MM.1S (cell line): ENCODE measurements at regions not wholly inside any gene's neighbourhood (a gene's known extent, or its start where the extent isn't known, plus 50 kb on each side); places are given as distances from the start of the nearest gene placed in this dataset.

ENCODE experiments used
- DNase-seq: peaks from one replicate; pipeline ENCODE4 v3.0.0-alpha.2; 2015
- H2AFZ ChIP-seq: fragments of 300-600 bp; sonication (generic); 2 replicates; pipeline ENCODE4 v1.6.0; 2016; ENCODE audit warnings: antibody characterized with exemption, low read length
- H3F3A ChIP-seq: fragments of 300-600 bp; sonication (generic); 2 replicates; pipeline ENCODE4 v1.6.1; 2016; ENCODE audit warnings: mild to moderate bottlenecking, antibody characterized with exemption, low read length, moderate library complexity, mixed read lengths; ENCODE audit not compliant: insufficient read depth
- H3K27ac ChIP-seq: fragments of 300-600 bp; sonication (generic); 2 replicates; pipeline ENCODE4 v1.5.1; 2016; ENCODE audit warnings: mild to moderate bottlenecking, low read length
- H3K27me3 ChIP-seq: fragments of 300-600 bp; sonication (generic); replicated peaks from 2 replicates; pipeline ENCODE4 v1.6.0; 2016; ENCODE audit warnings: low read length; ENCODE audit not compliant: insufficient read depth
- H3K36me3 ChIP-seq: fragments of 300-600 bp; sonication (generic); replicated peaks from 2 replicates; pipeline ENCODE4 v1.6.1; 2016; ENCODE audit warnings: mild to moderate bottlenecking, low read length, mixed read lengths; ENCODE audit not compliant: insufficient read depth
- H3K4me1 ChIP-seq: fragments of 300-600 bp; sonication (generic); 2 replicates; pipeline ENCODE4 v1.6.1; 2016; ENCODE audit warnings: low read length, mixed read lengths
- H3K4me2 ChIP-seq: fragments of 300-600 bp; sonication (generic); 2 replicates; pipeline ENCODE4 v1.6.0; 2016; ENCODE audit warnings: low read depth, low read length
- H3K4me3 ChIP-seq: fragments of 300-600 bp; sonication (generic); 2 replicates; pipeline ENCODE4 v1.5.1; 2016; ENCODE audit warnings: low read length, mixed read lengths
- H3K79me2 ChIP-seq: fragments of 300-600 bp; sonication (generic); 2 replicates; pipeline ENCODE4 v1.6.1; 2016; ENCODE audit warnings: mixed run types, low read length, mixed read lengths
- H3K9ac ChIP-seq: fragments of 300-600 bp; sonication (generic); 2 replicates; pipeline ENCODE4 v1.6.1; 2016; ENCODE audit warnings: low read length, mixed read lengths
- H3K9me2 ChIP-seq: fragments of 300-600 bp; sonication (generic); replicated peaks from 2 replicates; pipeline ENCODE4 v1.6.1; 2016; ENCODE audit warnings: mild to moderate bottlenecking, low read length, mixed read lengths; ENCODE audit not compliant: insufficient read depth
- H3K9me3 ChIP-seq: fragments of 300-600 bp; sonication (generic); replicated peaks from 2 replicates; pipeline ENCODE4 v1.6.1; 2016; ENCODE audit warnings: mild to moderate bottlenecking, low read length, mixed read lengths; ENCODE audit not compliant: insufficient read depth
- H4K20me1 ChIP-seq: fragments of 300-600 bp; sonication (generic); 2 replicates; pipeline ENCODE4 v1.6.1; 2016; ENCODE audit warnings: mild to moderate bottlenecking, low read length, moderate library complexity, mixed read lengths; ENCODE audit not compliant: insufficient read depth
- EZH2 ChIP-seq: fragments of 300-600 bp; sonication (generic); optimal IDR thresholded peaks from 2 replicates; pipeline ENCODE3; 2017; ENCODE audit warnings: low read depth, mild to moderate bottlenecking, antibody characterized with exemption, low read length, mixed read lengths
- EZH2phosphoT487 ChIP-seq: fragments of 300-600 bp; sonication (generic); IDR thresholded peaks from 2 replicates; pipeline ENCODE4 v1.6.1; 2018; ENCODE audit warnings: antibody characterized with exemption, low read length
- TF ChIP-seq, protein P1 (sequence below): fragments of 300-600 bp; sonication (generic); IDR thresholded peaks from 2 replicates; pipeline ENCODE4 v1.5.1; 2016; ENCODE audit warnings: antibody characterized with exemption, low read length, mixed read lengths

DNA sequence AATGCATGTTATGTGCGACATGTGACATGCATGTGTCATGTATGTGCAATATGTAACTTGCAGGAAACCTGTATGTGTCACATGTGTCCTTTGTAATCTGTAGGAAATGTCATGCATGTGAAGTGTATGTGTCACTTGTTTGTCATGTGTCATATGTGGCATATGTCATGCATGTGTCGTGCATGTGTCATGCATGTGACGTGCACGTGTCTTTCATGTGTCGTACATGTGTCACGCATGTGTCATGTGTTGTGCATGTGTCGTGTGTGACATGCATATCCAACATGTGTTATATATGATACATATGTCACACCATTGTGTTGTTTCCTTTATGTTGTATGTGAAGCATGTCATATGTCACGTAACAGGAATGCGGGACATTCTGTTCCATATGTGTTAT, 2153.2 kb upstream of the PIK3C3 start:
- Histone ChIP-seq H3K4me1 (no peaks in the 10 kb centered on the region), H3K36me3 (no peaks in the 10 kb centered on the region), H3K4me2 (no peak overlapping the region), H3K9me2 (no peaks in the 10 kb centered on the region), H3K27ac (no peak overlapping the region), H4K20me1 (no peaks in the 10 kb centered on the region), H3K9ac (no peak overlapping the region), H3K9me3 (no peaks in the 10 kb centered on the region), H3K27me3 (no peaks in the 10 kb centered on the region), H3K4me3 (no peak overlapping the region), H2AFZ (no peak overlapping the region), H3F3A (peaks cover 15% of the 10 kb centered on the region), H3K79me2 (no peaks in the 10 kb centered on the region)
- TF ChIP-seq, protein P1, sequence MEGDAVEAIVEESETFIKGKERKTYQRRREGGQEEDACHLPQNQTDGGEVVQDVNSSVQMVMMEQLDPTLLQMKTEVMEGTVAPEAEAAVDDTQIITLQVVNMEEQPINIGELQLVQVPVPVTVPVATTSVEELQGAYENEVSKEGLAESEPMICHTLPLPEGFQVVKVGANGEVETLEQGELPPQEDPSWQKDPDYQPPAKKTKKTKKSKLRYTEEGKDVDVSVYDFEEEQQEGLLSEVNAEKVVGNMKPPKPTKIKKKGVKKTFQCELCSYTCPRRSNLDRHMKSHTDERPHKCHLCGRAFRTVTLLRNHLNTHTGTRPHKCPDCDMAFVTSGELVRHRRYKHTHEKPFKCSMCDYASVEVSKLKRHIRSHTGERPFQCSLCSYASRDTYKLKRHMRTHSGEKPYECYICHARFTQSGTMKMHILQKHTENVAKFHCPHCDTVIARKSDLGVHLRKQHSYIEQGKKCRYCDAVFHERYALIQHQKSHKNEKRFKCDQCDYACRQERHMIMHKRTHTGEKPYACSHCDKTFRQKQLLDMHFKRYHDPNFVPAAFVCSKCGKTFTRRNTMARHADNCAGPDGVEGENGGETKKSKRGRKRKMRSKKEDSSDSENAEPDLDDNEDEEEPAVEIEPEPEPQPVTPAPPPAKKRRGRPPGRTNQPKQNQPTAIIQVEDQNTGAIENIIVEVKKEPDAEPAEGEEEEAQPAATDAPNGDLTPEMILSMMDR: no peak
- TF ChIP-seq EZH2phosphoT487 (no peak), EZH2 (no peak)
- DNase-seq: no peak

DNA sequence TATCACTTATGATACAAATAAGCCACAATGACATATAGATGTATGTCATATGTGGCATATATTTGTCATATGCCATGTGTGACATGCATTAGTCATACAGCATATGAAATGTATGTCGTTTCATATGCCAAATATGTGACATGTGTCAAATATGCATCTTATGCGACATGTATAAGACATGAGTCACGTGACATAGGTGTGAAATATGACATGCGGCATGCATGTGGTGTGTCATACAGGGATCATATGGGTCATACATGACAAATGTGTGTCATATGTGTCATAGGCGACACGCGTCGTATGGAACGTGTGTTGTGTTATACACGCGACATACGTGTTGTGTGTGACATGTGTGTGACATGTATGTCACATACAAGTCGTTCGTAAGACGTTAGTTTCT, 2154.0 kb upstream of the PIK3C3 start:
- Histone ChIP-seq H2AFZ (no peak overlapping the region), H3K9me2 (no peaks in the 10 kb centered on the region), H3K27ac (no peak overlapping the region), H3K9me3 (no peaks in the 10 kb centered on the region), H3K79me2 (no peaks in the 10 kb centered on the region), H3K9ac (no peak overlapping the region), H3K27me3 (no peaks in the 10 kb centered on the region), H3K4me2 (no peak overlapping the region), H3K4me3 (no peak overlapping the region), H3K4me1 (0 out of 2 replicates have a peak, but pooled peaks cover 4% of the 10 kb centered on the region), H4K20me1 (no peaks in the 10 kb centered on the region), H3F3A (peaks cover 15% of the 10 kb centered on the region), H3K36me3 (no peaks in the 10 kb centered on the region)
- DNase-seq: no peak
- TF ChIP-seq EZH2 (no peak), EZH2phosphoT487 (no peak)
- TF ChIP-seq, protein P1: no peak

DNA sequence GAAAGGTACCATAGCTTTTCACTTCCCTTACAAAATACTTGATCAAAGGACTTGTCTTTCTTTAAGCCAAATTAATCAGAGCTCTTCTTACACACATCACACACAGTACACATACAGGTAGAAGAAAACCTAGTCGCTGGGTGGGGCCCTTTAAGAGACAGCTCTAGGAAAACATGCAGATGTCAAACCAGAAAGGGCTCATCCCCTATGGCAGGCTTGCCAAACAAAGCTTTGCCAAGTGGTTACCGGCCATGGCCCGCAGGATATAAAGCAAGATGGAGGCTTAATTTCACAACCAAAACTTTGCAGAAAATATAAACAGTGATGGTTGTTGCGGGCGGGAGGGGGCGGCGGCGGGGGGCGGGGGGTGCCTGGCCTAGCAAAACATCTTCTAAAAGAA, 2156.0 kb upstream of the PIK3C3 start:
- no peak for DNase-seq
- Histone ChIP-seq H3K9ac (no peak overlapping the region), H3K27me3 (no peaks in the 10 kb centered on the region), H3K4me1 (0 out of 2 replicates have a peak, but pooled peaks cover 4% of the 10 kb centered on the region), H3K9me2 (no peaks in the 10 kb centered on the region), H3K9me3 (no peaks in the 10 kb centered on the region), H3K4me2 (no peak overlapping the region), H4K20me1 (no peaks in the 10 kb centered on the region), H3K79me2 (no peaks in the 10 kb centered on the region), H3K36me3 (no peaks in the 10 kb centered on the region), H2AFZ (no peak overlapping the region), H3F3A (peaks cover 15% of the 10 kb centered on the region), H3K4me3 (no peak overlapping the region), H3K27ac (no peak overlapping the region)
- TF ChIP-seq, protein P1: no peak
- TF ChIP-seq EZH2phosphoT487 (no peak), EZH2 (no peak)
